ENCODE measurements at regions not wholly inside any gene's neighbourhood (a gene's known extent, or its start where the extent isn't known, plus 50 kb on each side); places are given as distances from the start of the nearest gene placed in this dataset.

- DNase-seq (ENCODE audit: low read depth): no peak
These were observed 284.4 kb downstream of the CRPPA start for GRCh38 chr7:16136896-16137295.

GRCh38 chr7:16135658-16136057 is 285.7 kb downstream of the CRPPA start:
- DNase-seq (ENCODE audit: low read depth): peak; percentile 16

- peak; percentile 18 for DNase-seq (ENCODE audit: low read depth)
These were observed 290.9 kb downstream of the CRPPA start for GRCh38 chr7:16130111-16131110.

- DNase-seq (ENCODE audit: low read depth): peak; percentile 69
These were observed 291.8 kb downstream of the CRPPA start for GRCh38 chr7:16129431-16130110.

- DNase-seq (ENCODE audit: low read depth): no peak
These were observed 298.1 kb downstream of the CRPPA start for GRCh38 chr7:16123117-16123770.

GRCh38 chr7:16121876-16122390 is 299.4 kb downstream of the CRPPA start:
- DNase-seq (ENCODE audit: low read depth): no peak

- DNase-seq (ENCODE audit: low read depth): no peak
These were observed 306.0 kb downstream of the CRPPA start for GRCh38 chr7:16115374-16115773.

GRCh38 chr7:16114633-16115032 is 306.7 kb downstream of the CRPPA start:
- DNase-seq (ENCODE audit: low read depth): peak; percentile 55

- DNase-seq (ENCODE audit: low read depth): no peak
These were observed 307.3 kb downstream of the CRPPA start for GRCh38 chr7:16114071-16114470.

GRCh38 chr7:16113058-16113457 is 308.3 kb downstream of the CRPPA start:
- no peak for DNase-seq (ENCODE audit: low read depth)

- DNase-seq (ENCODE audit: low read depth): no peak
These were observed 314.5 kb downstream of the CRPPA start for GRCh38 chr7:16106869-16107268.

GRCh38 chr7:16106300-16106699 is 315.0 kb downstream of the CRPPA start:
- DNase-seq (ENCODE audit: low read depth): no peak

- no peak for DNase-seq (ENCODE audit: low read depth)
These were observed 322.0 kb downstream of the CRPPA start for GRCh38 chr7:16099302-16099849.

GRCh38 chr7:16098585-16099179 is 322.7 kb downstream of the CRPPA start:
- DNase-seq (ENCODE audit: low read depth): no peak

GRCh38 chr7:16098058-16098457 is 323.3 kb downstream of the CRPPA start:
- no peak for DNase-seq (ENCODE audit: low read depth)

- DNase-seq (ENCODE audit: low read depth): no peak
These were observed 326.0 kb downstream of the CRPPA start for GRCh38 chr7:16095171-16095950.

GRCh38 chr7:16094651-16095050 is 326.7 kb downstream of the CRPPA start:
- DNase-seq (ENCODE audit: low read depth): no peak

GRCh38 chr7:16092711-16093110 is 328.6 kb downstream of the CRPPA start:
- DNase-seq (ENCODE audit: low read depth): no peak

- DNase-seq (ENCODE audit: low read depth): no peak
These were observed 329.5 kb downstream of the CRPPA start for GRCh38 chr7:16091701-16092310.

GRCh38 chr7:16089801-16090200 is 331.5 kb downstream of the CRPPA start:
- DNase-seq (ENCODE audit: low read depth): no peak
